Parathyroid adenoma (tissue), 2 donors: ENCODE measurements at regions not wholly inside any gene's neighbourhood (a gene's known extent, or its start where the extent isn't known, plus 50 kb on each side); places are given as distances from the start of the nearest gene placed in this dataset.

Experiments used
- H2AFZ ChIP-seq: fragments of 300-600 bp; sonication (generic); one replicate; pipeline ENCODE4 v1.7.0; 2017; ENCODE audit warnings: antibody characterized with exemption, mild to moderate bottlenecking
- H3K27ac ChIP-seq: fragments of 300-600 bp; sonication (generic); one replicate; pipeline ENCODE4 v1.7.0; 2017
- H3K27me3 ChIP-seq: fragments of 300-600 bp; sonication (generic); one replicate; pipeline ENCODE4 v1.7.0; 2017; ENCODE audit warnings: low read length; ENCODE audit not compliant: control insufficient read depth, insufficient read depth
- H3K36me3 ChIP-seq: fragments of 300-600 bp; sonication (generic); one replicate; pipeline ENCODE4 v1.7.0; 2017; ENCODE audit warnings: low read length; ENCODE audit not compliant: control insufficient read depth, insufficient read depth
- H3K4me1 ChIP-seq: fragments of 300-600 bp; sonication (generic); one replicate; pipeline ENCODE4 v1.7.0; 2017; ENCODE audit warnings: control low read depth
- H3K4me2 ChIP-seq: fragments of 300-600 bp; sonication (generic); one replicate; pipeline ENCODE4 v1.7.0; 2017; ENCODE audit warnings: low read length
- H3K4me3 ChIP-seq: fragments of 300-600 bp; sonication (generic); one replicate; pipeline ENCODE4 v1.7.0; 2017; ENCODE audit warnings: low read depth, low read length
- H3K79me2 ChIP-seq: fragments of 300-600 bp; sonication (generic); one replicate; pipeline ENCODE4 v1.7.0; 2017; ENCODE audit warnings: control low read depth
- H3K9ac ChIP-seq: fragments of 300-600 bp; sonication (generic); one replicate; pipeline ENCODE4 v1.7.0; 2017; ENCODE audit warnings: mild to moderate bottlenecking
- H3K9me3 ChIP-seq: fragments of 300-600 bp; sonication (generic); one replicate; pipeline ENCODE4 v1.7.0; 2017; ENCODE audit warnings: low read length; ENCODE audit not compliant: control insufficient read depth
- CTCF ChIP-seq: fragments of 300-600 bp; sonication (generic); IDR thresholded peaks from one replicate; pipeline ENCODE4 v1.7.0; 2017; ENCODE audit warnings: antibody characterized with exemption, mild to moderate bottlenecking
- donor health status: primary hyperparathyroidism.

GRCh38 chr10:33398796-33399195 is 64.3 kb upstream of the NRP1 start:
- Histone ChIP-seq H3K4me1 (no peaks in the 10 kb centered on the region), H3K9ac (no peak overlapping the region)

DNA sequence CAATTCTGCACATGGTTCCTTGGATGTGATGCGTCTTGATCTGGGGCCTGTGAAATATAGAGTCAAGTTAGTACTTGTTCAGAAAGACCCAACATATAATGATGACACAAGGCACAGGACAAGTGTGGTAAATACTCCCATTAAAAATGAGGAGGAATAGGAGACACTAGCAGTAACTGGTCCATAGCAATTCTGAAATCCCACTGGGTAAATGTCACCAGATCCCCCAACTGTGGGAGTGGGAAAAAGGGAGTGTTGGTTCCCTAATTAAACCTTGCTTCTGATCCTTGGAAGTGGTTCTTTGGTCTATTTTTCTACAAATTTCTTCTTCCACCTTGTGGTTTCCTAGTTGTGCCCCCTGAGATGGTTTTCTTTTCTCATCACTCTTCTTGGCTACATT is 62.5 kb upstream of the NRP1 start:
- no peaks in the 10 kb centered on the region for H3K79me2 ChIP-seq
- no peak overlapping the region for H3K27ac ChIP-seq
- H3K4me2 ChIP-seq = no peak overlapping the region
- H3K9ac ChIP-seq = no peak overlapping the region
- H2AFZ ChIP-seq = no peak overlapping the region
- H3K4me1 ChIP-seq = no peaks in the 10 kb centered on the region
- H3K4me3 ChIP-seq = no peak overlapping the region
- H3K27me3 ChIP-seq = no peaks in the 10 kb centered on the region
- H3K9me3 ChIP-seq = no peaks in the 10 kb centered on the region
- TF ChIP-seq CTCF = no peak
- H3K36me3 ChIP-seq = no peaks in the 10 kb centered on the region

More at GRCh38 chr10:33398796-33399195, 64.3 kb upstream of the NRP1 start:
- Histone ChIP-seq H3K27ac (no peak overlapping the region), H3K4me3 (no peak overlapping the region), H3K36me3 (no peaks in the 10 kb centered on the region), H3K27me3 (no peaks in the 10 kb centered on the region), H2AFZ (no peak overlapping the region), H3K79me2 (no peaks in the 10 kb centered on the region), H3K4me2 (no peak overlapping the region), H3K9me3 (no peaks in the 10 kb centered on the region)
- TF ChIP-seq CTCF = no peak

- TF ChIP-seq CTCF = no peak
- Histone ChIP-seq H3K9ac (no peak overlapping the region), H3K36me3 (no peaks in the 10 kb centered on the region), H3K9me3 (no peaks in the 10 kb centered on the region), H3K27me3 (no peaks in the 10 kb centered on the region), H2AFZ (no peak overlapping the region), H3K27ac (no peak overlapping the region), H3K79me2 (no peaks in the 10 kb centered on the region), H3K4me1 (no peaks in the 10 kb centered on the region), H3K4me2 (no peak overlapping the region), H3K4me3 (no peak overlapping the region)
These were observed 61.8 kb upstream of the NRP1 start for GRCh38 chr10:33396279-33396678.

- no peak overlapping the region for H3K4me3 ChIP-seq
- H3K4me2 ChIP-seq = no peak overlapping the region
- no peaks in the 10 kb centered on the region for H3K9me3 ChIP-seq
- no peaks in the 10 kb centered on the region for H3K4me1 ChIP-seq
- no peak for TF ChIP-seq CTCF
- no peaks in the 10 kb centered on the region for H3K36me3 ChIP-seq
- H3K27me3 ChIP-seq = no peaks in the 10 kb centered on the region
- H3K9ac ChIP-seq = no peak overlapping the region
- H2AFZ ChIP-seq = no peak overlapping the region
- H3K27ac ChIP-seq = no peak overlapping the region
- no peaks in the 10 kb centered on the region for H3K79me2 ChIP-seq
These were observed 60.7 kb upstream of the NRP1 start for GRCh38 chr10:33395201-33395600.

GRCh38 chr10:33392706-33393105 is 58.2 kb upstream of the NRP1 start:
- H3K36me3 ChIP-seq = no peaks in the 10 kb centered on the region
- H3K9me3 ChIP-seq = no peaks in the 10 kb centered on the region
- no peaks in the 10 kb centered on the region for H3K79me2 ChIP-seq
- H2AFZ ChIP-seq = no peak overlapping the region
- no peak overlapping the region for H3K4me2 ChIP-seq
- no peak overlapping the region for H3K27ac ChIP-seq
- no peak overlapping the region for H3K4me3 ChIP-seq
- H3K9ac ChIP-seq = no peak overlapping the region
- H3K4me1 ChIP-seq = no peaks in the 10 kb centered on the region
- no peaks in the 10 kb centered on the region for H3K27me3 ChIP-seq
- TF ChIP-seq CTCF = no peak
